Peyer's patch (tissue), 4 donors: ENCODE measurements at regions not wholly inside any gene's neighbourhood (a gene's known extent, or its start where the extent isn't known, plus 50 kb on each side); places are given as distances from the start of the nearest gene placed in this dataset.

ENCODE experiments used
- CTCF ChIP-seq, 6 experiments: fragments of 450-650 bp in 4 of 6; fragments of 200-600 bp in 2 of 6; sonication (generic) in 1 of 6; IDR thresholded peaks; one replicate each; pipeline ENCODE4 v1.5.1; 2017 to 2019; ENCODE audit warnings: antibody characterized with exemption in 6 of 6, mild to moderate bottlenecking in 3 of 6, moderate library complexity in 1 of 6
- POLR2A ChIP-seq, 2 donors: fragments of 450-650 bp; IDR thresholded peaks; one replicate each; pipeline ENCODE4 v1.5.1; 2017; ENCODE audit warnings: antibody characterized with exemption in 2 of 2, mild to moderate bottlenecking in 2 of 2, moderate library complexity in 2 of 2

- no peak for TF ChIP-seq CTCF (IDR thresholded peaks at IDR 0.05)
- no peak for TF ChIP-seq POLR2A (IDR thresholded peaks at IDR 0.05)
Measured at GRCh38 chr14:62102349-62102725, 340.1 kb downstream of the SNAPC1 start.
